Erythroblast (primary cell): ENCODE measurements at regions not wholly inside any gene's neighbourhood (a gene's known extent, or its start where the extent isn't known, plus 50 kb on each side); places are given as distances from the start of the nearest gene placed in this dataset.

Source experiments
- GATA1 ChIP-seq: IDR thresholded peaks from 2 replicates; pipeline ENCODE4 v1.6.1; 2011; ENCODE audit warnings: low read depth, mild to moderate bottlenecking, control low read depth, low read length, moderate library complexity
- POLR2A ChIP-seq: IDR thresholded peaks from 2 replicates; pipeline ENCODE4 v1.6.1; 2011; ENCODE audit warnings: mild to moderate bottlenecking, low read length

DNA sequence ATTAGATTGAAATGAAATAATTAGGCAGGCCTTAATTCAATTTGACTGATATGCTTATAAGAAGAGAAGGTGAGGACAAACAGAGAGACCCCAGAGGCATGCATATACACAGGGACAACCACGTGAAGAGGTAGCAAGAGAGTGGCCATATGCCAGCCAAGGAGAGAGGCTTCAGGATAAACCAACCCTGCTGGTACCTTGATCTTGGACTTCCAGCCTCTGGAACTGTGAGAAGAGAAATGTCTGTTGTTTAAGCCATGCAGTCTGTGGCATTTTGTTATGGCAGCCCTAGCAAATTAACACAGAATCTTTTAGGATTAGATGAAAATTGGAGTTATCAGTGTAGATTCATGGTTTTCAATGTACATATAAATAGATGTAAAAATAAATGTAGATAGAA, 120.1 kb downstream of the KCTD15 start:
- TF ChIP-seq POLR2A (no peak), GATA1 (no peak)
